Stromal cell of bone marrow (primary cell): ENCODE measurements at regions not wholly inside any gene's neighbourhood (a gene's known extent, or its start where the extent isn't known, plus 50 kb on each side); places are given as distances from the start of the nearest gene placed in this dataset.
"Not testable (repeated sequence)": the region's sequence is repeated elsewhere in the genome, so short reads cannot be mapped to it uniquely, and the experiment has no call there.

Experiments
- DNase-seq: peaks from one replicate; pipeline ENCODE4 v3.0.0-alpha.2; 2012; ENCODE audit warnings: low read depth

DNA sequence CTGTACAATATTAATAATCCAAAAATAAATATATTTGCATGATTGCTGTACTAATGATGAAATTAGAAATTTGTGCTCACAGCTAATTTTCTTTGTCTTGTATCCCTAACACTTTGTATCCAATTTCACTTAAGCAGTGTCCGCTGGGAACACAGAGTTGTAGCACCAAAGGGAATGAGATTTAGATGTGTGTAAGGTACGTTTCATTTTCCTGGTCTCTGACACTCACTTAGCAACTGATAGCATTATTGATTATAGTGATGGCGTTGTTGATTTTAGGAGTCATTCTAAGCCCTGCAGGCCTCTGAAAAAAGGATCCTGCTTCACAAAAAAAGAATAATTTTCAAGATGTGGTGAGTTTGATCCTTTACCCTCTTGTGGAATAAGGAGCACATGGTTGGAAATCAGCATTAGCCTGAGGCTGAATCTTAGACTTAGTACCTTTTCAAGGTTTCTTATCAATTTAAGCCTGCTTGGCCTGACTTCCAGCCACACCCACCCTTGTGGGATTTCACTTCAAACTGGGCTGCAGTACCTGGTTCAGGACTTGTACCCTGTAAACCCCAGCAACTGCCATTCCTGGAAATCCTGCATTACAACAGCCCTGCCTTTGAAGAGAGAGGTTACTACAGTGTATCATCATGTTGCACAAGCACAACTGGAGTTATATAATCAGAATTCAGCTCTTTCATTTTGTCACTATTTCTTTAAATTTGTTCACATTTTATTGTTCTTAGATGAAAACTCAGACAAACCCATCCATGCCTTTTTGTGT is 116.2 kb downstream of the RND3 start:
- no peak for DNase-seq

DNA sequence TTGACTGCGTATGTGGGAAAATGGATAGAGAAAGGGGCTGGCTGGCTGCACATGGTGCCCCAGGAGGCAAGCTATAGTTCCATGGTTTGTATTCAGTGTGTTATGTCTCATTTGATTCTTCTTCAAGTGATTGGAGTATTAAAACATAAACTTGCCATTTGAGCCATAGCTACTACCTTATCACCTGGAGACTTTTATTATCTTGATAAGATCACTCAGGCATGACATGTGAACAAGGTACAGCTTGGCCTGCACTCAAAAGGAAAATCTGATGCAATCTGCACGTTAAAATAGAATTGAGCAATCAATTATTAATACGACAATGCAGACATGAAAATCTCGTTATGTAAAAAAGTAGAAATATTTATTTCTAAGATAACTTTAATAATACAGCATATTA is 116.9 kb downstream of the RND3 start:
- DNase-seq = no peak

- no peak for DNase-seq
Observed at GRCh38 chr2:150369862-150370261, 117.6 kb downstream of the RND3 start.

DNA sequence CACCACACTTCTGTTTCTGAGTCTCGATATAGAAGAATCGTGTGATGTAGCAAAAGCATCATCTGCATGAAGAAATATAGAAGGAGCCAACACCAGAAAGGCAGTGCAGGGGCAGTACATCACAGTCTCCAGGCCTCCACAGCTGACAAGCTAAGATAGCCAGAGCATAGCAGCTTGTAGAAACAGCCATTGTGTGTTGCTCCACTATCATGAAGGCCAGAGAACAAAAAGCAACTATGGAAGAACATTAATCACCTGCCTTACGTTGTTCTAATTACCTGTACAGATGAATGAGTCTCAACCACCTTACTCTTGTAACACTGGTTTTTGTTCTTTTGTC is 129.0 kb downstream of the RND3 start:
- DNase-seq = no peak

- DNase-seq = no peak
Observed at GRCh38 chr2:150357770-150358467, 129.5 kb downstream of the RND3 start.

GRCh38 chr2:150355440-150355839 is 132.0 kb downstream of the RND3 start:
- DNase-seq = no peak

DNA sequence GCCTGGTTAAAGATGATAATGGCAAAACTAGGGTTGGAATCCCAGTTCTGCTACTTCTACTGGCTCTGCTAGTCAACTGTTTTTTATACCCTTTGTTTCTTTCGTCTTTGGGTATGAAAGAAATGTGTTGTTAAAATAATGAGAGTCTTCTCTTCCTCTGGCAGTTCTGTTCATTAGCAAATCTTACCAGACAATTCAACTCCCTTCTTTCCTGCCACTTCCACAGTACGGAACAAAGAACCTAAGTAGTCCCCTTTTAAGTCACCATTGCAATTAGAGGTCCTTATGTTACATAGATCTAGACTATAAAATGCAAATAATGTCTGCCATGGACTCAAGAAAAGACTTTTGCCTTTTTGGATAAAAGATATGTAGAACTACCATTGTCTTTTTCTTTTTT is 134.1 kb downstream of the RND3 start:
- no peak for DNase-seq

GRCh38 chr2:150351922-150352321 is 135.5 kb downstream of the RND3 start:
- DNase-seq = no peak

GRCh38 chr2:150350500-150350899 is 137.0 kb downstream of the RND3 start:
- no peak for DNase-seq

GRCh38 chr2:150346806-150347205 is 140.7 kb downstream of the RND3 start:
- no peak for DNase-seq

GRCh38 chr2:150341982-150342680 is 145.3 kb downstream of the RND3 start:
- DNase-seq = no peak

DNA sequence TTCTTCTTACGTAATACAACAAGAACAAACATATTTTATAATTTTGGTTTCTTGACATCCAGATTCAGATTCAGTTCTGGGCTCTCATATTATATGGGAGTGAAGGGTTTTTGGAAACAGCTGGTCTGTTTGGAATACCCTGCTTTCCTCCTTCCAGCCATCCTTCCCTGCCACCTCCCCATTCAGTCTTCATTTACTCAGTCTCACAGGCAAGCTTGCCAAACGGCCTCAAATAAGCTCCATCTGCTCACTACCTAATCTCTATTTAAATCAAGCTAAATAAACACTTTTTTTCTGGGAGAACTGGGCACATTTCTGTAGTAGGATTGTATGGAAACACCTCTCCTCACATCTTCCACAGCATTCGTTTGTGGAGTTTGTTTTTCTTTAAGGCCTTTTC is 147.5 kb downstream of the RND3 start:
- DNase-seq = peak; percentile 17

DNA sequence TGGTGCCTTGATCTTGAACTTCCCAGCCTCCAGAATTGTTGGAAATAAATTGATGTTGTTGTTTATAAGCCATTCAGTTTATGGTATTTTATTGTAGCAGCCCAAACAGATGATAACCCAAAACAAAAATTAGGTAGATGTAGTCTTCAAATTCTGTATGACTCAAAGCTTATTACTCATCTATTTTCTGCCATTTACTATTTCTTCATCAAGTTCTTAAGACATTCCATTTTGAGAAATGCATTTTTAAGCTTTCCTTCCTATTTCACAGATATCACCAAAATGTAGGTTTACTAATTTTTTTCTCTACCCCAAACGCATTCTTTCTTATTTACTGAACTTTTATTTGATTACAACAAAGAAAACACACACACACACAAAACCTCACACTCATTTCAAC is 148.2 kb downstream of the RND3 start:
- no peak for DNase-seq

DNA sequence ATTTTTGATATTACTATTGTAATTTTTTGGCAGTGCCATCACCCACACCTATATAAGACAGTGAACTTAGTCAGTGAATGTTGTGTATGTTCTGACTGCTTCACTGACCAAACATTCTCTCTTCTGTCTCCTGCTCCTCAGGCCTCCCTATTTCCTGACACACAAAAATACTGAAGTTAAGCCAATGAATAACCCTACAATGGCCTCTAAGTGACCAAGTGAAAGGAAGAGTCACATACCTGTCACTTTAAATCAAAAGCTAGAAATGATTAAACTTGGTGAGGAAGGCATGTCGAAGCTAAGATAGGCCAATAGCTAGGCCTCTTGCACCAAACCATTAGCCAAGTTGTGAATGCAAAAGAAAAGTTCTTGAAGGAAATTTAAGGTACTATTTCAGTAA is 151.9 kb downstream of the RND3 start:
- no peak for DNase-seq

- no peak for DNase-seq
Observed at GRCh38 chr2:150332383-150332782, 155.1 kb downstream of the RND3 start.

DNA sequence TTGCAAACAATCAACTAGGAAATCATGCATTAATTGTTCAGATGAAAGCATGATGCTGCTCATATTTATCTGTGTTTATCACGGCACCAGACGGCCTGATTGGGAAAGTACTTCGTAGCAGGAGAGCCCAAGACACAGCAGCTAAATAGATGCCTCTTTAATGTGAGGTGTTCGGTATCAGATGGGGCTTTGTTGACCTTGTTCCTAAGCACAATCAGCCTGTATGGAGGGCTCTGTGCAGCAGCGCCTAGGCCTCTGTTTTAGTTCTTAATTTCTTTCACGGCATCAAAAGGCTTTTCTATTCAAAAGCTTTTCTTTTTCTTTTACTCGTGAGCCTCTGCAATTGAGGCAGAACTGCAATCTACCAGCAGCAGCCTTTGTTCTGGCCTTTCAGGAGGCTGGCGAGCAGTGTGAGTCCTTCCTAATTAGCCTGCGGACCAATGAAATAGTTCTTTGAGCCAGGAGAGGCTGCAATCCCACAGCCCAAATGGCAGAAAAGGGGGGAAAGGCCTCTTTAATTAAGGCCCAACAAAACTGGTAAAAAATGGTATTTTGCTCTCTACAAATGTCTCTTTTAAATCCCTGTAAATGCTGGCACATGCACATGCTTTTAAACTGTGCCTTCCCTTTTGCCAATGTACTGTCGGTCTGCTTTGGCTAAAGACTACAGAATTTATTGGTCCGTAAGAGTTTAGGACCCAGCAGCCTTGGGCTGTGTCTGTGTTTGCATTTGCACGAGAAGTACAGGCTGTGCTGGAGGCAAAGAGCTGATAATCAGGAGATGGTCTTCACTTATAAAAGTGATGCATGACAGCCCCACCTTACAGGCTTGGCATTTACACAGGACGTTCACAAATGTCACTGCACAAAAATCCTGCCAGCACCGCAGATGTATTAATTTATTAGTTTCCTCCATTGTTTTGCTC is 159.6 kb downstream of the RND3 start:
- DNase-seq = no peak

GRCh38 chr2:150325656-150326314 is 161.7 kb downstream of the RND3 start:
- DNase-seq = no peak

DNA sequence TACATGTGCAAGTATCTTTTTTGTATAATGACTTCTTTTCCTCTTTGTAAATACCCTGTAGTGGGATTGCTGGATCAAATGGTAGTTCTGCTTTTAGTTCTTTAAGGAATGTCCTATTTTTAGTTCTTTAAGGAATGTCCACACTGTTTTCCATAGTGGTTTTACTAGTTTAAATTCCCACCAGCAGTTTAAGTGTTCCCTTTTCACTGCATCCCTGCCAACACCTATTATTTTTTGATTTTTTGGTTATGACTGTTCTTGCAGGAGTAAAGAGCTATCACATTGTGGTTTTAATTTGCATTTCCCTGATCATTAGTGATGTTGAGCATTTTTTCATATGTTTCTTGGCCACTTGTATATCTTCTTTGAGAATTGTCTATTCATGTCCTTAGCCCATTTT is 164.4 kb downstream of the RND3 start:
- DNase-seq = not testable (repeated sequence)

GRCh38 chr2:150320608-150321007 is 166.9 kb downstream of the RND3 start:
- no peak for DNase-seq

DNA sequence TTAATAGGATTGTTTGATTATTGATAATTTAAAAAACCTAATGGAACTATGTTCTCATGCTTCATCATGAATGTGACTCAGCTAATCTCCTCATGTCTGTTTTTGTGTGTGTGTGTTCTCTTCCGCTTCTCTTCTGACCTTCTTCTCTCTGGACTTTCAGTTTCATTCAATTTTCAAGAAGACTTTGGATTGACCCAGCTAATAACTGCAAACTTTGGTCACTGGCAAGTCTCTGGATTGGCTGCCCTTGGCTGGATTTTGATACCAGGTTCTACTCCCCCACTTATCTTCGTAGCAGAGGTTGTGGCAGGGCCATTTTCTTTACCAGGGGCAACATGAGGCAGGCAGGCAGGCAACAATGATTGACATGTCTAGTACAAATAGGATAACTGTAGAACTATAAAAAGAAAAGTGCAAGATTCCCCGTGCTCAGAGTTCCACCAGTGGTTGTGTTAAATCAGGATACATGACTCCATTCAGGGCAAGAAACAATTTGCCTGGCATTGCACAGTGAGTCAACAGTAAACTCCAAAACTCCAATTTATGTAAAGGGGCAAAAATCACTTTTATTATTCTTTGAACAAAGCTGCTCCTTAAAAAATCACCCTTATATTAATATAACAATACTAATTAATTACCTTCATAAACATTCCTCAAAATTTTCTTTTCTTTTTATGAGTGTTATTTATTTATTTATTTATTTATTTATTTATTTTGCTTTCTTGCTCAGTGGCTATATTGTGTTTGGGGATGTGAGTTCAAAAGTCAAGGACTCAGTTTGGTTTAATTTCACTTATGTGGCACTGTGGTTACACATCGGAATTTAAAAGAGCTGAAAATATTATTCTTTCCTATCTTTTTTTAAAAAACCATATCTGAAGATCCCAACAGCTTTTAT is 167.6 kb downstream of the RND3 start:
- no peak for DNase-seq

- no peak for DNase-seq
Observed at GRCh38 chr2:150319085-150319484, 168.4 kb downstream of the RND3 start.
